A673 (cell line): ENCODE measurements at regions not wholly inside any gene's neighbourhood (a gene's known extent, or its start where the extent isn't known, plus 50 kb on each side); places are given as distances from the start of the nearest gene placed in this dataset.

ENCODE experiments used
- BruUV-seq: library from RNA; stranded (reverse); fragments of 400-500 nt; replicated peaks from 2 replicates; lab custom pipeline; 2021; lab: Mats Ljungman, UMichigan
- CTCF ChIA-PET: fragments of 300-600 bp; sonication (Branson Sonifier 250); formaldehyde crosslinking; loops from one replicate; lab custom pipeline; 2022; ENCODE audit warnings: antibody characterized with exemption; lab: Charles Lee
- POLR2A ChIA-PET: fragments of 300-600 bp; sonication (Branson Sonifier 250); formaldehyde crosslinking; loops from one replicate; lab custom pipeline; 2022; ENCODE audit warnings: antibody characterized with exemption; ENCODE audit not compliant: low non-redundant PET; lab: Charles Lee
- DNase-seq: peaks from one replicate; pipeline ENCODE4 v3.0.0-alpha.2; 2015; ENCODE audit warnings: low spot score
- H3K27ac ChIP-seq: fragments of 200-600 bp; sonication (generic); 2 replicates; pipeline ENCODE4 v1.5.1; 2016; ENCODE audit warnings: mixed run types, low read depth, mild to moderate bottlenecking, mixed read lengths, antibody characterized with exemption, low read length; ENCODE audit not compliant: poor library complexity, severe bottlenecking
- H3K27me3 ChIP-seq: fragments of 200-600 bp; sonication (generic); replicated peaks from 2 replicates; pipeline ENCODE4 v1.6.1; 2017; ENCODE audit warnings: mixed run types, low read depth, mild to moderate bottlenecking, mixed read lengths, antibody characterized with exemption, low read length; ENCODE audit not compliant: insufficient read depth, poor library complexity
- H3K36me3 ChIP-seq: fragments of 200-600 bp; sonication (generic); 2 replicates; pipeline ENCODE4 v1.6.1; 2016; ENCODE audit warnings: mixed run types, mild to moderate bottlenecking, mixed read lengths, antibody characterized with exemption, low read length; ENCODE audit not compliant: insufficient read depth, poor library complexity, severe bottlenecking
- H3K4me1 ChIP-seq: fragments of 200-600 bp; sonication (generic); 2 replicates; pipeline ENCODE4 v1.6.1; 2017; ENCODE audit warnings: mixed run types, mild to moderate bottlenecking, mixed read lengths, antibody characterized with exemption, low read length; ENCODE audit not compliant: insufficient read depth, poor library complexity, severe bottlenecking
- H3K4me3 ChIP-seq: fragments of 200-600 bp; sonication (generic); 2 replicates; pipeline ENCODE4 v1.5.1; 2016; ENCODE audit warnings: low read depth, mixed run types, mild to moderate bottlenecking, mixed read lengths, low read length; ENCODE audit not compliant: poor library complexity, severe bottlenecking
- H3K9me3 ChIP-seq: fragments of 200-600 bp; sonication (generic); 2 replicates; pipeline ENCODE4 v1.6.1; 2016; ENCODE audit warnings: mixed run types, low read depth, mild to moderate bottlenecking, mixed read lengths, antibody characterized with exemption, low read length; ENCODE audit not compliant: poor library complexity, severe bottlenecking
- EZH2 ChIP-seq: fragments of 200-600 bp; sonication (generic); IDR thresholded peaks from 2 replicates; pipeline ENCODE4 v1.6.1; 2017; ENCODE audit warnings: borderline replicate concordance, low read depth, mild to moderate bottlenecking, mixed read lengths, antibody characterized with exemption, low read length; ENCODE audit not compliant: poor library complexity, severe bottlenecking
- intact Hi-C: fragments of 100-400 bp; cut with micrococcal nuclease; formaldehyde crosslinking; loops from one replicate; pipeline ENCODE4 v1.10.0; 2022; ENCODE audit not compliant: unreplicated experiment
- TF ChIP-seq, protein P1 (sequence below): fragments of 300-800, 200-600 bp; sonication (generic); conservative IDR thresholded peaks from 2 replicates; pipeline ENCODE4 v1.5.1; 2017; ENCODE audit warnings: low read depth, mild to moderate bottlenecking, antibody characterized with exemption, low read length, moderate library complexity, mixed read lengths

DNA sequence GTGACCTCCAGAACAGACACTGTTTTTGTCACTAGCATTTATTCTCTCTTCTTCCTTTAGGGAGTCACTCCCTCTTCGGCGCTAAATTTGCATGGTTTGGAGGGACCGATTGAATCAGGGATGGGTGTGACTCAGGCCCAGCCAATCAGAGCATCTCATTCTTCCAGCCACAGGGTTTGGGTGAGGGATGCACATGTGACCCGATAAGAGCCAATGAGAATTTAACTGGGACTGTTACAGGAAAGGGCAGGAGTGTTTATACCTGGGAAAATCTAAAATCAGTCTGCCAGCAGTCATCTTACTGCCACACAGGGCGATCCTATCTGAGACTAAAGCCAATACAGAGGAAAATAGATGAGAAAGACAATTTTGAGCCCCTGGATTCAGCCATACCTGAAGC, 351.2 kb upstream of the ERCC4 start:
- no peak for TF ChIP-seq EZH2
- TF ChIP-seq, protein P1, sequence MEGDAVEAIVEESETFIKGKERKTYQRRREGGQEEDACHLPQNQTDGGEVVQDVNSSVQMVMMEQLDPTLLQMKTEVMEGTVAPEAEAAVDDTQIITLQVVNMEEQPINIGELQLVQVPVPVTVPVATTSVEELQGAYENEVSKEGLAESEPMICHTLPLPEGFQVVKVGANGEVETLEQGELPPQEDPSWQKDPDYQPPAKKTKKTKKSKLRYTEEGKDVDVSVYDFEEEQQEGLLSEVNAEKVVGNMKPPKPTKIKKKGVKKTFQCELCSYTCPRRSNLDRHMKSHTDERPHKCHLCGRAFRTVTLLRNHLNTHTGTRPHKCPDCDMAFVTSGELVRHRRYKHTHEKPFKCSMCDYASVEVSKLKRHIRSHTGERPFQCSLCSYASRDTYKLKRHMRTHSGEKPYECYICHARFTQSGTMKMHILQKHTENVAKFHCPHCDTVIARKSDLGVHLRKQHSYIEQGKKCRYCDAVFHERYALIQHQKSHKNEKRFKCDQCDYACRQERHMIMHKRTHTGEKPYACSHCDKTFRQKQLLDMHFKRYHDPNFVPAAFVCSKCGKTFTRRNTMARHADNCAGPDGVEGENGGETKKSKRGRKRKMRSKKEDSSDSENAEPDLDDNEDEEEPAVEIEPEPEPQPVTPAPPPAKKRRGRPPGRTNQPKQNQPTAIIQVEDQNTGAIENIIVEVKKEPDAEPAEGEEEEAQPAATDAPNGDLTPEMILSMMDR, result no peak
- BruUV-seq, result no TSS peak

DNA sequence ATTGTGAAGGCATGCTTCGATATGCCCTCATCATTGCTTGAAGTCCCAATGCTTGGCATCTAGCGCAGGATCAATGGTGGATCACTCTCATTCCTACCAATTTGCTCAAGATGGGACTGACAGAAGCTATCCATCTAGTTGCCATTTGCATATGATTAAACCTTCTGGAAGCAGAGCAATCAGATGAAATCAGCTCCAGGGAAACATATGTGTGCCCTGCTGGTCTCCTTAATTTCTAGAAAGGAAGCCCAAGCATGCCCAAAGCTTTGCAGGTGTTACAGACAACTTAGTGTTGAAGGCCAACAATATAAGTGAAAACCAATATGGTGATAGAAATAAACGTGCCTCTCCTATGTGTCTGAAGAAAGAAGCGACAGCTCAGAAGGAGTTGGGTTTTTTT, 350.0 kb upstream of the ERCC4 start:
- no peak overlapping the region for H3K27ac ChIP-seq
- no peaks in the 10 kb centered on the region for H3K4me1 ChIP-seq
- H3K36me3 ChIP-seq, result no peaks in the 10 kb centered on the region
- no peaks in the 10 kb centered on the region for H3K9me3 ChIP-seq
- ChIA-PET CTCF (no interaction called here), POLR2A (no interaction called here)
- no peak for DNase-seq
- TF ChIP-seq, protein P1, result no peak
- no peak for TF ChIP-seq EZH2
- no TSS peak for BruUV-seq
- H3K4me3 ChIP-seq, result no peak overlapping the region
- no peaks in the 10 kb centered on the region for H3K27me3 ChIP-seq
- intact Hi-C loops, result no loop called here

More for the DNA sequence above, 351.2 kb upstream of the ERCC4 start:
- Histone ChIP-seq H3K27ac (no peak overlapping the region), H3K36me3 (no peaks in the 10 kb centered on the region), H3K9me3 (no peaks in the 10 kb centered on the region), H3K4me1 (no peaks in the 10 kb centered on the region), H3K27me3 (no peaks in the 10 kb centered on the region), H3K4me3 (no peak overlapping the region)
- intact Hi-C loops, result no loop called here
- ChIA-PET POLR2A (interaction anchor here (0.7 kb wide), 1 partner anchor 683 kb away, joined by 5 read pairs; no protein-coding TSS in a partner anchor), CTCF (no interaction called here)
- no peak for DNase-seq

DNA sequence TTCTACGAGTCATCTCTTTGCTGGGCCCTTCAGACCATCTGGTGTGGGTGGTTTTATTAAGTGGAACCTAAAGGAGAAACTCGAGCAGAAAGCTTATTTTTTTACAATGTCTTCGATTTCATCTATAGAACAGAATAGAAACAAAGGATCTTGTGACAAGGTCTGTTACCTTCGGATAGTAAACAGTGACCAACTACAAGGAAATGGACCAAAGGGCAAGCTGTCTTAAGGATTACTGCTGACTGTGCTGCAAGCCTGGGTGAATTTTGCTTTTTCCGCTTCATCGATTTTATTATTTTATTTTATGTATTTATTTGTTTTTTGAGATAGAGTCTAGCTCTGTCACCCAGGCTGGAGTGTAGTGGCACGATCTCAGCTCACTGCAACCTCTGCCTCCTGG, 348.9 kb upstream of the ERCC4 start:
- ChIA-PET POLR2A (no interaction called here), CTCF (no interaction called here)
- no peak for TF ChIP-seq EZH2
- TF ChIP-seq, protein P1, result no peak
- Histone ChIP-seq H3K27ac (no peak overlapping the region), H3K27me3 (no peaks in the 10 kb centered on the region), H3K4me3 (no peak overlapping the region), H3K9me3 (no peaks in the 10 kb centered on the region), H3K4me1 (no peaks in the 10 kb centered on the region), H3K36me3 (no peaks in the 10 kb centered on the region)
- no TSS peak for BruUV-seq
- intact Hi-C loops, result no loop called here
- DNase-seq, result no peak
